Stimulated activated CD4-positive, alpha-beta T cell treated with anti-CD3 and anti-CD28 coated beads, Interleukin-1b, Interleukin-23, amount 100 ng/mL, for 4 hours (primary cell): ENCODE measurements at regions not wholly inside any gene's neighbourhood (a gene's known extent, or its start where the extent isn't known, plus 50 kb on each side); places are given as distances from the start of the nearest gene placed in this dataset.

Source experiments
- DNase-seq, 2 donors: peaks; one replicate each; pipeline ENCODE4 v3.0.0-alpha.2; 2020; ENCODE audit warnings: low read depth in 2 of 2

DNA sequence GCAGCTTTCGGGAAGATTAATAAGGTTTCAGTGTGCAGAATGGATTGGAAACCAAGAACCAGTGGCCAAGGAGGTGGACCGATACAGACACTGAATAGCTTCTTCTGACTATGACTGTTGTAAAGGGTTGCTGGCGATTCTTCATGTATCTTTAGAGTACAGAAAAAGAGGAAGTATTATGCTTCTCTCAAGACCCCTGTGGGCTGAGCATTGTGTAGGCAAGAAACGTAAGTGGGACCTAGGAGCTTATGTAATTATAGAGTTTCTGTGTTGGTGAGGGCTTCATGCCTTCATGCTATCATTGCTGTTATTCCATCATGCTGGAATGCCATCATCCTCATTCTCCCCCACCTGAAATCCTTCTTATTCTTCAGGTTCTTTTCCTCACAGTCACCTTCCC is 105.4 kb upstream of the AKIRIN2 start:
- no peak for DNase-seq

DNA sequence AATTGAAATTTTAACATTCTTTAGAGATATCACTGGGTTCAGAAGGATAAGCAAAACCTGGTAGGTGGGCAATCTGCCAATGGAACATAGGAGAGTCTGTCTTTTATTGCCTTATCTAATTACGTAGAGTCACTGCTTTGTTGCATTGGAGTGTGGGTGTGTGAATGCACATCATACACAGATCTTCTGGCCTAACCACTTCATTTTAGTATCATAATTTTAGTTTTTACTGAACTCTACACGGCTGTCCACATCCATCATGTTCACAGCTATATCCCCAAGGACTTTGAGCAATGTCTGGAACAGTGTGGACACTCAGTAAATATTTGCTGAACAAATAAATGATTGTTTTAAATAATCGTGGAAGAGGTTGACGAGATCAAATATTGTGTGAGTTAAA is 104.6 kb upstream of the AKIRIN2 start:
- DNase-seq, result no peak

DNA sequence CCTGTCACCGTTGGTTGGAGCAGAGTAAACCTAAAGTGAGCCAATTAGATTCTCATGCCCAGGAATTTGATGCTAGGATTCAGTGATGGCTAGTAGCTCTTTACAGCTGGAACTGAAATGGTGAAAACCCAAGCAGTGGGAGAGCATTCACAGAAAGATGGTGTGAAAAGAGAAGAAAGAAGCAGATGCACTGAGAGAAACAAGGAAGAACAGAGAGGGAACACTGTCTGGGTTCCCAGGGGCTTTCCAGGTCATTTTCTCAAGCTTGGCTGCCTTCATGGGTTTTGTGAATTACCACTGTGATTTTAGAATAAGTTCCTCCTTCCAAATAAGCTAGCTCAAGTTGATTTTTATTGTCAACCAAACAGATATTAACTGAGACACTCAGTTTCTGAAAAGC is 104.1 kb upstream of the AKIRIN2 start:
- DNase-seq, result no peak

GRCh38 chr6:87803791-87804190 is 101.8 kb upstream of the AKIRIN2 start:
- no peak for DNase-seq

GRCh38 chr6:87799651-87800050 is 97.6 kb upstream of the AKIRIN2 start:
- DNase-seq, result no peak

DNA sequence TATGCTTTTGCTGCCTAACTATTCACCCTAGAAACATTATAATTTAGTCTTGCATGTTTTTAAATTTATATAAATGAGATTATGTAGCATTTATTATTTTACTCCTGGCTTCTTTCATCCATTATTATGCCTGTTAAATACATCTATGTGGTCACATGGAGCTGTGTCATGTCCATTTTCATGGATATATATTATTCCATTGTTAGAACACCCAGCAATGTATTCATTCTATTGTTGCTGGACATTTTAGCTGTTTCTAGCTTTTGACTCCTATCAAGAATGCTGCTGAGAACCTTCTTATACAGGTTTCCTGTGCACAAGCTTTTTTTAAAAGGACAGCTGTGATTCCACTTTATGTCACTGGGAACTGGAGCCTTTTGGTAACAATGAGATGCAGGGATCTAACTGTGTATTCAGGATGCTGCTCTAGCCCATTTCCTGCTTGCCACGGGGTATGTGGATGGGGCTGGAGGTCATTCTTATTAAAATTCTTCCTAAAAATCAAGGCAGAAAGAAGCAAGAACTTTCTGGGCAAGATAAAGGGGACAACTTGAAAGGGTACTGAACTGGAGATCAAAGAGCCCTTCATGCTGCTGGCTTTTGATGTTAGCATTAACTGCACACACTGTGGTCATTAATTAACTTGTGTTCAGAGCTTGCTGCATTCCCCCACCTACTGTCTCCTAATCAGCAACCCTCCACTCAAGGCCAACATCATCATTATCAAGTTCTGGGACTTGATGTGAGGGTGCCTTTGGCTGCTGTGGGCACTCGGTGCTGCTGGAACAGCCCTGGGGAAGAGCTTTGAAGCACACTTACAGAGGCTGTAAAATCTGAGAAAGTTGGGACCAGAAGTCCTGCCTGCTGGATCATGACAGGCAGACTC is 96.6 kb upstream of the AKIRIN2 start:
- no peak for DNase-seq

GRCh38 chr6:87794922-87795885 is 93.2 kb upstream of the AKIRIN2 start:
- DNase-seq, result no peak

GRCh38 chr6:87793315-87793714 is 91.3 kb upstream of the AKIRIN2 start:
- no peak for DNase-seq

DNA sequence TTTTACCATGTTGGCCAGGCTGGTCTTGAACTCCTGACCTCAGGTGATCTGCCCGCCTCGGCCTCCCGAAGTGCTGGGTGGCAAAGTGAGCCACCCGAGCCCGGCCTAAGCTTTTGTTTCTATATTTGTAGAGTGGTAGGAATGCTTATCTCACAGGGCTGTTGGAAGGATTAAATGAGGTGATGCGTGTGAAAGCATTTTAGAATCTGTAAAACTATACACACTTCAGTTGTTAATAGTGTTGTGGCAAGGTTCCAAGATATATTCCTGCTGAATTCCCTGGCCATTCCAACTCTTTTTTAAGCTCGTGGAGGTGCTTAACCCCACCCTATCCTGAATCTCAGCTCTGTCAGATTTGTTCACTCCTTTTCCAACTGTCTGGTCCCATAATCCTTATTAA is 89.9 kb upstream of the AKIRIN2 start:
- no peak for DNase-seq

DNA sequence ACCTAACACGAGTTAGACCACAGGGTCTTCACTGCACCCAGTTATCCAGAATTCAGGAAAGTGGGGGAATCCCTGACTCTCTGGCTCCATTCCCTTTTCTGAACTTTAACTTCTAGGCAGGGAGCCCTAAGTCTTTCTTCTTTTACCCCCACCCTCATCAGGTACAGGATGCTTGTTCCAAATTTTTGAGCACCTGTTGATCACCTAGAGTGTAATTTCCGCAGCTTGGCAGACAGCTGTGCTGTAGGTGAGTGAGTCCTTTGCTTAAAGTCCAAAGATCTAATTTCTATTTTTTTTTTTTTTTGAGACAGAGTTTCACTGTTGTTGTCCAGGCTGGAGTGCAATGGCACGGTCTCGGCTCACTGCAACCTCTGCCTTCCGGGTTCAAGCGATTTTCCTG is 89.5 kb upstream of the AKIRIN2 start:
- no peak for DNase-seq

- no peak for DNase-seq
Measured at GRCh38 chr6:87791029-87791428, 89.0 kb upstream of the AKIRIN2 start.

DNA sequence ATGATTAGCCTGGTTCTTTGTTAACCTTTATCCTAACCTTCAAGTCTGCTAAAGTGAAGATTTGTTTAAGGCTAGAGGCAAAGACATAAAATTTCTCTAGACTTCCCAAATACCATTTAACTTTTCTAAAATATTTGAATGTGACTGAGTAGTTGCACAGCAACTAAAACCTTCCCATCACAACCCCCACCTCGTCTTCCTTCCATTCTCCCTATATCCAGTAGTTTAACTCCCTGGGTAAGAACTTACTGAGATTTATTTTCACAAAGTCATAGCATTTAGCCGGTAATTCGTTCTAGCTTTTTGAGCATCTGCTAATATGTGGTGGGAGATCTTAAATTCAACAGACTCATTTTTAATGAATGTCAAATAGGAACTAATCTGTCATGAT is 87.9 kb upstream of the AKIRIN2 start:
- no peak for DNase-seq

GRCh38 chr6:87789198-87789899 is 87.3 kb upstream of the AKIRIN2 start:
- no peak for DNase-seq

- DNase-seq, result no peak
Measured at GRCh38 chr6:87788141-87788540, 86.1 kb upstream of the AKIRIN2 start.

GRCh38 chr6:87785229-87785862 is 83.3 kb upstream of the AKIRIN2 start:
- DNase-seq, result no peak

DNA sequence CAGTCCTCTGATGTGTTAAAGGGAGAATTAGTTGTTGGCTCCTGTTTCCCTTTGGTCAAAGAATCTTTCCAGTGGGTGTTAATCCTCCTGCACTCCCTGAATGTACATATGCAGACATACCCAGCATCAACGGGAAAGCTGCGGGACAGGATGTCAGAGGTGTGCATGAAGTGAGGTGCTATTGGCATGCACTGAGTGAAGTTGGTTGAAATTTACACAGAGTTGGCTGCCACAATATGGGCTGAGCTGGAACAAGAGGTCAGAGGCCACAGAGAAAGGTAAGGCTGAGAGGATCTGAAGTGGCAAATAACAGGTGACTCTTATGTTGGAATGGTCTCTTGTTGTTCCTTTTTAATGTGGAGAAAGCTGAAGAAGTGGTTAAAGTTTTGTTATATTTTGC is 82.7 kb upstream of the AKIRIN2 start:
- no peak for DNase-seq

DNA sequence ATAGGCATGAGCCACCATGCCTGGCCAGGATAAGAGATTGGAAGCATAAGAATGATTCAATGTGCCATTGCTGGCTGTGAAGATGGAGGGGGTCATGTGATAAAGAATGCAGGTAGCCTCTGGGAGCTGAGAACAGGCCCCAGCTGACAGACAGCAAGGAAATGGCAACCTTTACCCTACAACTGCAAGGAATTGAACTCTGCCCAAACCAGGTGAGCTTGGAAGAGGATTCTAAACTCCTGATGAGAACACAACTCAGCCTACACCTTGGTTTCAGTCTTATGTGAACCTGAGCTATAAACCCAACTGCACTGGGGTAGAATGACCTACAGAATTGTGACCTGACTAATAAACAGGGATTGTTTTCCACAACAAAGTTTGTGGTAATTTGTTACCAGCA is 82.0 kb upstream of the AKIRIN2 start:
- no peak for DNase-seq

DNA sequence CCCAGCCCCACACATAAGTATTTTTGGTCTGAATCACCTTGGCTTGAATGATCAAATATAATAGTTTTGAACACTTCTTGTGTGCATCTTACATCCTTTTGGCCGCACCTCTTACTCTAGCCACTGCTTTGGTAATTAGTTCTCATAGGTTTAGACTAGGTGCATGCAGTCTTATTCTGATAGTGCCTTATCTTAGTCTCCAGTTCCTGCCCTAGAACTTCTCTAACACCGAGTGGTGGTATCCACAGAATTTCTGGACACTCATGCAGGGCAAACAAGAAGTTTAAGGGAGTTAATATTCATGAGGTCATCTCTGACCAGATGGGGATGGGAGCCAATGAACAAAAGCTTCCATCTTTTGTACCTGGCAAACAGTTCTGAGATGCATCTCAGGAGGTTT is 77.5 kb upstream of the AKIRIN2 start:
- no peak for DNase-seq

DNA sequence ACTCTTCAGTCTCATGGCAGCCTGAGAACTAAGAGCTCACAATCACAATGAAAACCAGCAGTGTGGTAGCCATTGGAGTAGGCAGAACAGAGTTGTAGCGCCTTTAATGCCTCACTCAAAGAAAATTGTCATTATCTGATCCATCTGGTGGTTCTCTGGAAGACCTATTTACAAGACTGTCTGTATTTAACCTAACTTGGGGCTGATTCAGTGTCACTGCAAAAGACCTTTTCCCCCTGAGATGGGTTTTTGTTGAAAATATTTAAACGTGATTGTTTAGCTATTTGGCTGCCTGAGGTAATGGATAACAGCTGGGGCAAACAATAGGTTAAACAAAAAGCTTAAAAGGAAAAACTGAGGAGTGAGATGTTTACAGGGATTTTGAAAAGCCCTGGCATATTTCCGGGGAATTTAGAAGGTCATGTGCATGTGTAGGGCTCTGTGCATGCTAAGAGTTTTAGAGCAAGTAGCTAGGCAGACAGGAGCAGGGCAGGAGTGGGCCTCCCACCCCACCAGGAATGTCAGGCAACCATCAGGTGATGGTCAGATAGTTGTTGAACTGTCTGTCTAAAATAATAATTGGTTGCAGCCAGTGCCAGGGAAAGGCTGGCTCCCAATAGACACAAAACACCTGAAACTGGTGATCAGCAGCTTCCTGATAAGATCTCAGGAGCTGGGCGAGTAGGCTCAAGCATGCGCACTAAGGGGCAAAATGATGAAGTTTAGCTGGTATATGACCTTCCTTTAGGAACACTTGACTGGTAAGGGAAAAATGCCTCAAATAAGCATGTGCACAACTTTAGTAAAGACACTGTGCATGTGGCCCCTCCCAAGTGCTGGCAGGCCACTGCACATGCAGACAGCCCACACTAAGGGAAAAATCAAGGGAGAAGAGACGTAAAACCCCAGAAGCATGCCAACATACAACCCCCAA is 70.8 kb upstream of the AKIRIN2 start:
- DNase-seq, result no peak

- DNase-seq, result no peak
Measured at GRCh38 chr6:87767478-87767877, 65.4 kb upstream of the AKIRIN2 start.

- DNase-seq, result no peak
Measured at GRCh38 chr6:87766211-87766610, 64.2 kb upstream of the AKIRIN2 start.
